Esophagus (tissue), 2 donors: ENCODE measurements at regions not wholly inside any gene's neighbourhood (a gene's known extent, or its start where the extent isn't known, plus 50 kb on each side); places are given as distances from the start of the nearest gene placed in this dataset.

ENCODE experiments used
- H3K27ac ChIP-seq, 2 donors: one replicate each; pipeline ENCODE4 v1.5.1; 2013; ENCODE audit warnings: low read depth in 2 of 2, mild to moderate bottlenecking in 2 of 2, inconsistent platforms in 1 of 2, low read length in 1 of 2, moderate library complexity in 1 of 2
- H3K27me3 ChIP-seq, 2 donors: one replicate each; pipeline ENCODE4 v1.6.1; 2013; ENCODE audit warnings: low read length in 2 of 2, control low read depth in 1 of 2, mild to moderate bottlenecking in 1 of 2; ENCODE audit not compliant: insufficient read depth in 2 of 2, control insufficient read depth in 1 of 2
- H3K36me3 ChIP-seq, 2 donors: one replicate each; pipeline ENCODE4 v1.6.1; 2013; ENCODE audit warnings: low read length in 1 of 2; ENCODE audit not compliant: control insufficient read depth in 2 of 2, insufficient read depth in 2 of 2
- H3K4me1 ChIP-seq, 2 donors: one replicate each; pipeline ENCODE4 v1.6.1; 2013; ENCODE audit warnings: low read length in 1 of 2; ENCODE audit not compliant: control insufficient read depth in 2 of 2, insufficient read depth in 2 of 2
- H3K4me3 ChIP-seq, 2 donors: one replicate each; pipeline ENCODE4 v1.5.1; 2013; ENCODE audit warnings: low read length in 2 of 2, mild to moderate bottlenecking in 2 of 2, low read depth in 1 of 2, moderate library complexity in 1 of 2
- H3K9me3 ChIP-seq, 2 donors: one replicate each; pipeline ENCODE4 v1.6.1; 2013; ENCODE audit warnings: mild to moderate bottlenecking in 2 of 2, low read depth in 1 of 2, low read length in 1 of 2, moderate library complexity in 1 of 2; ENCODE audit not compliant: control insufficient read depth in 2 of 2, insufficient read depth in 1 of 2
- WGBS, 2 donors: extraction: QIAGEN DNeasy Blood & Tissue Kit; methylation state at CpG; one replicate each; pipeline ENCODE4 v1.1.7; 2013; 5-methylcytosine and 5-hydroxymethylcytosine counted together
- donor health status: healthy with polysubstance abuse.
- donor health status: Bipolar disorder and iron deficiency.

- peaks cover 0 to 13% of the 10 kb centered on the region in 2 donors for H3K4me1 ChIP-seq
- no peaks in the 10 kb centered on the region for H3K27me3 ChIP-seq
- no peak overlapping the region for H3K4me3 ChIP-seq
- H3K9me3 ChIP-seq = peaks cover 0 to 3% of the 10 kb centered on the region in 2 donors
- WGBS, 2 donors = 46 to 49% methylated on average over 7 of the region's 7 CpGs
- no peaks in the 10 kb centered on the region for H3K36me3 ChIP-seq
- H3K27ac ChIP-seq = no peak overlapping the region
These were observed 228.8 kb downstream of the SMARCA2 start for GRCh38 chr9:2243666-2244555.

GRCh38 chr9:2247340-2247739 lies 232.2 kb downstream of the SMARCA2 start:
- Histone ChIP-seq H3K36me3 (no peaks in the 10 kb centered on the region), H3K27ac (no peak overlapping the region), H3K27me3 (no peaks in the 10 kb centered on the region), H3K4me3 (no peak overlapping the region), H3K9me3 (peaks cover 0 to 3% of the 10 kb centered on the region in 2 donors), H3K4me1 (peaks cover 0 to 8% of the 10 kb centered on the region in 2 donors)
- WGBS, 2 donors = 75 to 82% methylated on average over 6 of the region's 6 CpGs

DNA sequence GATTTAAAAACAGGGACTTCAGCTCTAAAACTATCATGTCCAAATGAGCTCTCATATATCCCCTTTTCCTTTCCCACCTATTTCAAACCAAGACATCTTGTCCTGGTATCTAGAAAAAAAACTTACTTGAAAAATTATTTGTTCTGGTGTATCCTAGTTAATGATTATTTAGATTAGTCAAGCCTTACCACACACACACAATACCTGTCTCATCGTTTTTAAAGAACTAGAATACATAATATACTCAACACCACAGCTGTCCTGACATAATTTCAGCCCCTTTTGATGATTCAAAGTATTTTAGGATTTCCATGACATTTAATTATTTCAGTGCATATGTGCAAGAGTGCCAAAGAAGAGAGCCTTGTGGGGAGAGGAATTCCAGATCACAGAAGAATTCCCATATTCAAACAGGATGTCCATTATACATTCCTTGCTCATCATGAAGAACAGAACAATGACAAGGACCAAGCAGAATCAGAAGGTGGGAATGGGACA lies 233.7 kb downstream of the SMARCA2 start:
- H3K4me1 ChIP-seq = no peaks in the 10 kb centered on the region
- H3K27ac ChIP-seq = no peak overlapping the region
- H3K4me3 ChIP-seq = no peak overlapping the region
- no peaks in the 10 kb centered on the region for H3K27me3 ChIP-seq
- H3K36me3 ChIP-seq = no peaks in the 10 kb centered on the region
- WGBS, 2 donors = 55 to 63% methylated on average over 1 of the region's 1 CpG
- peaks cover 0 to 3% of the 10 kb centered on the region in 2 donors for H3K9me3 ChIP-seq

GRCh38 chr9:2253636-2254580 lies 238.8 kb downstream of the SMARCA2 start:
- H3K27me3 ChIP-seq = no peaks in the 10 kb centered on the region
- WGBS, 2 donors = 74 to 75% methylated on average over 8 of the region's 8 CpGs
- no peaks in the 10 kb centered on the region for H3K9me3 ChIP-seq
- no peaks in the 10 kb centered on the region for H3K4me1 ChIP-seq
- H3K36me3 ChIP-seq = no peaks in the 10 kb centered on the region
- H3K4me3 ChIP-seq = no peak overlapping the region
- H3K27ac ChIP-seq = no peak overlapping the region

DNA sequence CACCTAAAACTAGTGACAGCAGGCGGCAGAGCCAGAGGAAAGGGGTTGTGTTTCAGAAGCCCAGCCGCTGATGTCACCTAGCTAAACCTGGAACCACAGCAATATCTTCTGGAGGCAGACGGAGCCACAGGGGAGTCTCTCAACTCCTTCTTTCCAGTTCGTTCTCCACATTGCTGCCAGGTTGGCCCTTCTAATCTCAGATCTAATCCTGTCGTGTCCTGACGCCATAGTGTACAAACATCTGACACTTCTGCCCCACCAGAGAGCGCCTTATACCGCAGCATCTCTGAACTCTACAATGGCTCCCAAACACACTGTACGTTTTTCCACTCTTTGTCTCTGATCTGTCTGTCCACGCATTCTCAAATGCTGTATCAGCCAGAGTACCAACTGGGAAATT lies 240.0 kb downstream of the SMARCA2 start:
- no peaks in the 10 kb centered on the region for H3K36me3 ChIP-seq
- no peaks in the 10 kb centered on the region for H3K27me3 ChIP-seq
- WGBS, 2 donors = 85 to 86% methylated on average over 10 of the region's 10 CpGs
- no peaks in the 10 kb centered on the region for H3K9me3 ChIP-seq
- H3K4me1 ChIP-seq = no peaks in the 10 kb centered on the region
- H3K27ac ChIP-seq = no peak overlapping the region
- H3K4me3 ChIP-seq = no peak overlapping the region

DNA sequence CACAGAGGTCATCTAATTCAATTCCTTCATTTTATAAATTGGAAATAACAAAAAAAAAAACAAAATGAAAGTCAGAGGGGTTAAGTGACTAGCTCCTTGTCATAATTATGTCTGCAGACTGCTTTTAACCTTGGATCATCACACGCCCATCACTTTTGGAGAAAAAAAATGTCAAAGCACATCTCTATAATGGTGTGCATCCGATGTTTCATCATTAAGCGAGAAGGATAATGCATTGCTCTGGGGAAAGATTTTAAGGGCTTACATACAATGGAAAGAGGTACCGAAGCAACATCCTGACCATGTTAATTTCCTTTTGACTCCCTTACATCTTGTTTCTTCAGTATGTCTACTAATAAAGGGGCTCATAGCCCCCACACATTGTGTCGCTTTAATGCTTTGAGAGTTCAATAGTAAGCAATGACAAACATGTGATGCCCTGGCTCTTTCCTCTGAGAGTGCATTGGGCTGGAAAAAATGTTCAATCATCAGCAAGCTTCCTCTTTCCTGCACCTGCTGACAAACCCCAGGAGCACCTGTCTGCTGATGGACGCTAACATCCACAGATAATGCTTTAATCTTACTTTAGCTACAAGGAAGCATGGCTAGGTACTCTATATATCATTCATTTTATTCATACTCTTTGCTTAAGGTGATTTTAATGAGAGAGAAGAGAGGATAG lies 242.2 kb downstream of the SMARCA2 start:
- H3K27me3 ChIP-seq = no peaks in the 10 kb centered on the region
- H3K4me3 ChIP-seq = no peak overlapping the region
- no peaks in the 10 kb centered on the region for H3K4me1 ChIP-seq
- H3K9me3 ChIP-seq = no peaks in the 10 kb centered on the region
- 85 to 91% methylated on average over 6 of the region's 6 CpGs for WGBS, 2 donors
- no peak overlapping the region for H3K27ac ChIP-seq
- no peaks in the 10 kb centered on the region for H3K36me3 ChIP-seq

DNA sequence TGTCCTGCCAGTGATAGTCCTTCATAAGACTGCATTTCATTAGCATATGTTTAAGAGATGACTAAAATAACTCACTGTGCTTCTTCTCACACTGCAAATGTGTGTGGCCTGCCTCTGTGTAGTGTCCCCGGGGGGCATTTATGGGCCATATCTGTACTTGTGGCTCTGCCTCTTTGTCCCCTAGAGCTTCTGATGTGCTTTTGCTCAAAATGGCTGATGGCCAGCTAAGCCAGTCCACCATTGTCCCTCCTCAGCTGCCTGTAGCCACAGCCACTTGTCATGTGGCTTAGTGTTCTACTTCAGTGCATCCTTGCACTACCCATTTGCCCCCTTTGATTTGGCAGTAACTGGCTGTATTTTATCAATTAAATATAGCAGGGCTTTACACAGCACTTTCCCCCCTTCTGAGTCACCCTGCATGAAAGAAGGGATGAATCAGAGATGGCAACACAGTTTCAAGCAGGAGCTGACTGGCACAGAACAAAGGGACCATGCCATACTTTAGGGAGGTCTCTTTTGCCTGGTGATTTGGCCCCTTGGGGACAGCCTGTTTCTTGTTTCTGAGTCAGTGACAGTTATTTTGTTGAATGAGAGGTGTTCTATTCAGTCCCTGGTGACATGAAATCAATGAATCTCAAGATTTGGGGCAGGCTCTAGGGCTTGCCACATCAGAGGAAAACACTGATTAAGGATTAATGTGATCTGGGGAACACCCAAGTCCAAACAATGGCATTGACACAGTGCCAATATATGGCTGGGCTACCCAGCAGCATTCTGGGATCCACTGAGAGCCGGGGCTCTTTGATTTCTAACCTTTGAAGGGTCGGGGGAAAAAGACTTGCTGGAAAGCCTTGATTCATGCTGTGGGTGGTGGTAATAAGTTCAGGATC lies 245.5 kb downstream of the SMARCA2 start:
- Histone ChIP-seq H3K27me3 (no peaks in the 10 kb centered on the region), H3K9me3 (no peaks in the 10 kb centered on the region), H3K27ac (no peak overlapping the region), H3K4me1 (no peaks in the 10 kb centered on the region), H3K4me3 (no peak overlapping the region), H3K36me3 (no peaks in the 10 kb centered on the region)
- WGBS, 2 donors = 43 to 58% methylated on average over 3 of the region's 3 CpGs

DNA sequence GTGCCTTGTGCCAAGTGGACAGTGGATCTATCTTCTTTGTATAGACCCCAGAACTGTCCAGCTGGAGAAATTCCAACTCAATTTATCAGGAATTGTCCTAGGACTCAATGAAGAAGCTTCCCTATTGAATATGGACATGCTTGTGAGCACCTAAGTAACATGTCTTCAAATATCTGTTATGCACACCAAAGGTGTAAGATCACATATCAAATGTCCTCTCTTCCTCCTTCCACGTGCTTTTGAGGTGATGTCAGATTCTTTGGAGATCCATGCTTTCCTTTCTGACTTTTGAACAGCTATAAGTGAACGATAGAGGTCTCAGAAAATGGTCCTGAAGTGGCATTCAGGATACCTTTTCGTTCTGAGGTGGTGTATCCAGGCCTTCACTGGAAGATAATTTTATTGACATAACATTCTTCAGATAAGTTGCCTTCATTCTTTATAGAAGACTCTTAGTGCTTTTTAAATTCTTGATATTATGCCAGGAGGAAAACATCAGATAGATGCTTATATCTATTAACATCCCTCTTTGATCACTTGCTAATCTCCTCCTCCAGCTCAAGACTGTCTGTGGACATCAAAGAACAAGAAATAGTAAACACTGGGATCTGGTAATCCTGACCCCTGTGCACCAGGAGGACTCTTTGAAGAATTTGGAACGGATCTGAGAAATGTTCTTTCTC lies 246.4 kb downstream of the SMARCA2 start:
- Histone ChIP-seq H3K27ac (no peak overlapping the region), H3K27me3 (no peaks in the 10 kb centered on the region), H3K36me3 (no peaks in the 10 kb centered on the region), H3K4me1 (no peaks in the 10 kb centered on the region), H3K4me3 (no peak overlapping the region), H3K9me3 (no peaks in the 10 kb centered on the region)
- 60 to 62% methylated on average over 4 of the region's 4 CpGs for WGBS, 2 donors
